GM21576 (cell line): ENCODE measurements at regions not wholly inside any gene's neighbourhood (a gene's known extent, or its start where the extent isn't known, plus 50 kb on each side); places are given as distances from the start of the nearest gene placed in this dataset.
A peak's percentile ranks its signal among the peaks of the same experiment; 100 is the strongest.

Experiments
- ATAC-seq: cut with Tn5 transposase; IDR thresholded peaks from one replicate; pipeline ENCODE4 v1.9.1; 2021; ENCODE audit warnings: mild to moderate bottlenecking, moderate library complexity; ENCODE audit not compliant: unreplicated experiment

DNA sequence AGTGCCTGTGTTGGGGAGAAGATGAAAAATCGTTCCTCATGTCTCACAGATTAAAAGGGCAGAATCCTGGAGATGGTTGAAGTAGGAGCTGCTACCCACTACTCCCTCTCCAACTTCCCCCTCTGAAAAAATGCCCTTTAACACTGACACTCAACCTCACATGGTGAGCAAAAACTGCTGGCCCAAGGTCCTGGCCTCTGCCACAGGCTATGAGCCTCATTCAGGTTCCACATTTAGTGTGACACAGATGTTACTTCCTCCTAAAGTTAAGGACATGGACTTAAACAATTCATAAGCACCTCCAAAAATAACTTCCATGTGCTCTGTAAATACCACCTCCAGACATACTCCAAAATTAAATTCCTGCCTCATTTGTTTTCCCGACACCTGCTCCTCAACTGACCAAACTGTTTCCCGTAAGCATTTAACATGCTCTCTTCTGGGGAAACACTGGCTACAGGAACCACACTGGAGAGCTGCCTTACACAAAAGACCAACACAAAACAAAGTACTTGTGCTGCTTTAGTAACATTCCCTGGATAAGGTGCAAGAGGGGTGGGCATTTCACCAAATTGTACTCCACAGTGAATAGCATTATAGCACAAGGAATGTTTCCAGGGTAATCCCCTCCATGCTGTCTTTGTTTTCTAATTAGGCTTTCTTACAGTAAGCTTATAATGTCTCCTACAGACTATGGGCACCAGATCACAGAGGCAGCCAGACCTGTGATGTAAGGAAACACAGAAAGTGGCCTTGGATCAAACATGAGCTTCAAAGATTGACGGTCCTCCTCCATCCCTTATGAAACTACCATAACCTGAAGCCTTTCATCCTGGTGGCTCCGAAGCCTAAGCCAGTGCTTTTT lies 57.0 kb downstream of the PHLDA1 start:
- no peak for ATAC-seq

- no peak for ATAC-seq
These were observed 60.3 kb downstream of the PHLDA1 start for GRCh38 chr12:75971253-75971652.

- ATAC-seq: no peak
These were observed 61.3 kb downstream of the PHLDA1 start for GRCh38 chr12:75970310-75970709.

- ATAC-seq: no peak
These were observed 61.8 kb downstream of the PHLDA1 start for GRCh38 chr12:75969768-75970167.

- ATAC-seq: no peak
These were observed 65.9 kb downstream of the PHLDA1 start for GRCh38 chr12:75965661-75966060.

GRCh38 chr12:75964150-75964549 lies 67.4 kb downstream of the PHLDA1 start:
- peak; percentile 56 for ATAC-seq

DNA sequence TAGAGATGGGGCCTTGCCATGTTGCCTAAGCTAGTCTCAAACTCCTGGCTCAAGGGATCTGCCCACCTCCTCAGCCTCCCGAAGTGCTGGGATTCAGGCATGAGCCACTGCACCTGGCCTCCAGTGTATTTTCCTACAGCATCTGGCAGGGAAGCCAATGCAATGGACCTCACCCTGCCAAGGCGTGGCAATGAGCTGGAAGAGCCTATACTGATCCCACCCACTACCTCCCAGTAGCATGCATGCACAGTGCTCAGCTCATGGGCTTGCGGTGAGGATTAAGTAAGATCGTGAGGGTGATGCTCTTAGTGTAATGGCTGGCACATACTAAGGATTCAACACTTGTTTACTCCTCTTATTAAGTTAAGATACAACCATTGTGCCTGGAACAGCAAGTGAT lies 69.7 kb downstream of the PHLDA1 start:
- no peak for ATAC-seq

- ATAC-seq: no peak
These were observed 70.5 kb downstream of the PHLDA1 start for GRCh38 chr12:75960954-75961661.

DNA sequence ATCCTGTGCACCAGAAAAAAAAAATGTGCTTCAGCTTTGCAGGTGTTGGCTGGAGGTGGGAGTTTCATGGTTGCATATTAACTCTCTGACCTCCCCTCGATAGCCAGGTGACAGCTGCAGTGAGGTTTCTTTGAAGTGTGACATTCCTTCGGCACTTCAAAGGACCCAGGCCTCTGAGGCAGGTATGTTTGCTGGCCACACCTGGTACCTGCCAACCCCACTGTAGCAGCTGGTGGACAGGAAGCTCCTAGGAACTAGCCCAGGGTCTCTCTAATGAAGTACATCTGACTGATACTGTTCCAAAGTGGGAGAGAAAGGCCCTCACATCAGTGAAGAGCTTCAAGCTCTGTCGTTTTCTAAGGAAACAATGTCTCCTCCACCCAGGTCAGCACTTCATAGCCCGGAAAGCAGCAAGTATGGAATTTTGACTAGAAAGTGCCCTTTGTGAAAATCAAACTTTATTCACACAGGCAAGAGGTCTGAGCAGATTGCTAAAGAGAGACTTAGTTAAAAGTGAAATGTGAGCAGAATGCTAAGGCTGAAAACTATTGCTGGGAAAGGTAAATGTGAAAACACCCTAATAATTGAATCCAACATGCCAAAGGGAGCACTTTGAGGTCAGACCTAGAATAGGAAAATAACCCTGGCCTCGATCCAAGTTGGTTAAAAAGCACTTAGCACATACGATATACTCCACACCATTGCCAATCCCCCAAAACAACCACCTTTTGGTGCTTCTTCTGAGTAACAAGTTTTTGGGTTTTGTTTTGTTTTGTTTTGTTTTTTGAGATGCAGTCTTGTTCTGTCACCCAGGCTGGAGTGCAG lies 71.3 kb downstream of the PHLDA1 start:
- no peak for ATAC-seq

GRCh38 chr12:75959506-75959905 lies 72.1 kb downstream of the PHLDA1 start:
- no peak for ATAC-seq

DNA sequence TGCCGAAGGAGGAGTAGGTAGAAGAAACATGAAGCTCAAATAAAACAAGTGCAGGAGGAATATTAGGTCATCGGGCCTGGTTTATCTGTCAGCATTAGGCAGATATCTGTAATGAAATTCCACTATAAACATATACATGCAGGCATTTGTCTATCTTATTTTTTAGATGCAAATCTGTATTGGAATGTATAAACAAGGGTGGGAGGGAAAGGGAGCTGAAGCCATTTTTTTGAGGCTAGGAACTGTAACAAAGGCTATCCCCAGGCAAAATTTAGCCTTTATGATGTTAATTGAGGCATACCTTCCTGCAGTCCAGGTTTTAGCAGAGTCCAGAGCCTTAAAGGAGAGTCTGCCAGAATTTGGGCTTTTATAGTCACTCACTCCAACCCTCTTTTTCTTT lies 72.5 kb downstream of the PHLDA1 start:
- no peak for ATAC-seq

DNA sequence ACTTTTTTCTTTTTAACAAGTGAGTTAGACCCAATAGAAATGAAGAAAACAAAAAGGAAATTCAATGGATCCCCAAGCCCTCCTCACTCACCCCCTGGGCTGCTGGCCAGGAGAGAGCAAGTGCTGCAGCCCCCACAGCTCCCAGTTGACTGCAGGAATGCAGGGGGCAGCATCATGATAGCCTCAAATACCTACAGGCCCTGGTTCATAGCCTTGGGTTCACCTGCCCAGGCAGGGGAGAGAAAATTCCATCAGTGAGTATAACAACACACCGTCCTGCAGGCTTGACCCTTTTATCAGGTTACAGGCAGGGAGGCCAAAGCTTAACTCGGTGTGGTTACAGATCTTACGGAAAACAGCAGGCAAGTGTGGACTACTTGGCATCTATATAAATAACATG lies 76.3 kb downstream of the PHLDA1 start:
- ATAC-seq: no peak

DNA sequence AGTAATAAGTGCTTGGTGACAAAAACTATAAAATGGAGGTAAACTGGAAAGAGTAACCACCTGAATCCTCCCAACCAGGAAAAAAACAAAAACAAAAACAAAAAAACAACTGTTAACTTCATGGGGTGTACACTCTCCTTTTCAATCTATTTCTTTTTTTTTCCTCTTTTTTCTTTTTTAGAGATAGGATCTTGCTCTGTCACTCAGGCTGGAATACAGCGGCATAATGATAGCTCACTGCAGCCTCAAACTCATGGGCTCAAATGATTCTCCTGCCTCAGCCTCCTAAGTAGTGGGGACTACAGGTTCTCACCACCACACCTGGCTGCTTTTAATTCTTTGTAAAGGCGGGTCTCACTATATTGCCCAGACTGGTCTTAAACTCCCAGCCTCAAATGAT lies 76.8 kb downstream of the PHLDA1 start:
- ATAC-seq: no peak

- no peak for ATAC-seq
These were observed 77.5 kb downstream of the PHLDA1 start for GRCh38 chr12:75954041-75954440.

DNA sequence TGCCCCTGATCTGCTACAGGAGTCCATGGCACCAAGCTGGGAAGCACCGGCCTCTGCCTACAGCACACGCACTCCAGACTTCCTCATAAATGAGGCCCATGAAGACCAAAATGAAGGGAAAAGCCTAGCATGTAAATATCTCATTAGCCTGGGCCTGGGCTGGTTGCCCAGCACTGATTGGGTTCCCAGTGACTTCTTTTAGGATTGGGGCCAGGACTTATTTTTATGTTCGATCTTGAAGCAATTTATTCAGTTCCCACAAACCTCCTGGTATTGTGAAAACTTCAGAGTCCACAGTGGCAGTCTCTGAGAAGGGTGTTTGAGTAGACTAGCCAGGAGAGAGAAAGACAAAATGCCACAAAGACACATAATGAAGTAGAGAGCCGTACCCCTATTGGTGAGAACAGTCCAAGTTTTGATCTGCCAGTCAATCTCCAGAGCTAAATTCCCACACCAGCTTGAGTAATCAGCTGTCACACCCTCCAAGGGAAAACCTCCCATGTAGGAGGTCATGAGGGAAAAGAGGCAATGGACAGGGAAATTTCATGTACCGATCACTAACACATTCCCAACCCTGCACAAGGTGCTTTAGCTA lies 78.2 kb downstream of the PHLDA1 start:
- no peak for ATAC-seq

DNA sequence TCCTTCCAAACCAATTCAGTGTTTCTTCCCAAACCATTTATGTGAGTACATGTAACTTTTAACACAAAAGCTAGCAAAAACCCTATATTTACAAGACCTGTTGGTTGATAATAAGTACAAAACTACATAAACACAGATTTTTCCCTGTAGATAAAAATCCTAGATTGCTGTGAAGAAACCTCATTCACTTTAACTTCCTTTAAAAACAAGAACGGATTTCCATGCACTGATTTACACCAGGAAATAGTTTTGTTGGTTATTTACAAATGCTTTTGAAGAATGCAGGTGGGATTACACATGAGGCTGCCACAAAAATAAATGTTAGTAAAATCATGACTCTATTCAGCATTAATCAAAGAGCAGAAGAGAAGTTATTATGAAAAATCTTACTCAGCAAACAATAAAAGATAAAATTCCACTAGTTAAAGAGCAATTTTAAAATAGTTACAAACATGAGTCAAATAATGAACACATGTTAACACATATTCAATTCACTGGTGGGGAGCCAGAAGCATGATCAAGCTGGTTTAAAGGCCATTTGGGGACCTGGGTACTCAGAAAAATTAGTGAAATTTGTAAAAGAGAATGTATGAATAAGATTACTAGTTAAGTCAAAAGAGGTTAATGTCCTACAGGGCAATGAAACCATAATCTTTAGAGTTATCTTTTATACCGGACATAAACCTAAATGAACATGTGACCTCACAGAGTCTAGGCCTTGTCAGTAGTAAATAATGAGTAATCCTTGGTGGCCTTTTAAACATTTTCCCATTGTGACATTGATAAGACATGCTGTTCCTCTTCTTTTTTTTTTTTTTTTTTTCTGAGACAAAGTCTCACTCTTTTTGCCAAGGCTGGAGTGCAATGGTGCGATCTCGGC lies 79.9 kb downstream of the PHLDA1 start:
- no peak for ATAC-seq

- no peak for ATAC-seq
These were observed 84.3 kb downstream of the PHLDA1 start for GRCh38 chr12:75947156-75947723.

- no peak for ATAC-seq
These were observed 86.0 kb downstream of the PHLDA1 start for GRCh38 chr12:75945581-75945980.

DNA sequence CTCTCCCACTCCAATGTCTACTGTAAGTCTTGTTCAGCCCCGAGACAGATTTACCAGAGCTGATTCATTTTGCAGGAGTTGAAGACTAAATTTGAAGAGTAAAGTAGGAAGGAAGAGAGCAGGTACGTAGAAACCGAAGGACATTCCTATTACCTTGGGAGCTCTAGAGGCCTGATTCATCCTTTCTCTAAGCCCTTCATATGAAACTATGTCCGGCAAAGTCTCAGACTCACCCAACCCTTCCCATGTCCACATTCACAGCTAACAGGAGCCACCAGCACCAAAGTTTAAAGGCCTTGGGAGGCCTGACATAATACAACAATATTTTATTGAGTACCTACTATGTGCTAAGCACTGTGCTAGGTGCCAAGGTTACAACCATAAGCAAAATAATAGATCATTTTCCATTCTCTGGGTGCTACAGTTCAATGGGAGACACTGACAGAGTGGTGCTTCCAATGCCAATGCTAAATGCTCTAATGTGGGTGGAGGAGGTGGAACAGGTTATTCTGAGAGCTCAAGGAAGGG lies 86.6 kb downstream of the PHLDA1 start:
- ATAC-seq: no peak
